Loucy (cell line): ENCODE measurements at regions not wholly inside any gene's neighbourhood (a gene's known extent, or its start where the extent isn't known, plus 50 kb on each side); places are given as distances from the start of the nearest gene placed in this dataset.

Experiments used
- H2AFZ ChIP-seq: fragments of 200-600 bp; sonication (generic); 2 replicates; pipeline ENCODE4 v1.6.0; 2016; ENCODE audit warnings: antibody characterized with exemption, mild to moderate bottlenecking, low read length, moderate library complexity
- H3F3A ChIP-seq: fragments of 200-600 bp; 2 replicates; pipeline ENCODE4 v1.6.0; 2016; ENCODE audit warnings: antibody characterized with exemption, low read depth, mild to moderate bottlenecking
- H3K27me3 ChIP-seq: fragments of 200-600 bp; sonication (generic); 2 replicates; pipeline ENCODE4 v1.6.1; 2014; ENCODE audit warnings: low read length, mild to moderate bottlenecking; ENCODE audit not compliant: insufficient read depth, poor library complexity, severe bottlenecking
- H3K36me3 ChIP-seq: fragments of 200-600 bp; sonication (generic); 2 replicates; pipeline ENCODE4 v1.6.1; 2016; ENCODE audit warnings: low read length; ENCODE audit not compliant: insufficient read depth
- H3K4me1 ChIP-seq: fragments of 200-600 bp; sonication (generic); 2 replicates; pipeline ENCODE4 v1.5.1; 2014; ENCODE audit warnings: low read length, mild to moderate bottlenecking; ENCODE audit not compliant: insufficient read depth, poor library complexity, severe bottlenecking
- H3K4me2 ChIP-seq: fragments of 200-600 bp; sonication (generic); 2 replicates; pipeline ENCODE4 v1.6.0; 2014; ENCODE audit warnings: antibody characterized with exemption, low read length, low read depth, mild to moderate bottlenecking; ENCODE audit not compliant: poor library complexity, severe bottlenecking
- H3K4me3 ChIP-seq: fragments of 200-600 bp; sonication (generic); 2 replicates; pipeline ENCODE4 v1.5.1; 2014; ENCODE audit warnings: low read length, mild to moderate bottlenecking, mixed read lengths; ENCODE audit not compliant: poor library complexity, severe bottlenecking
- H3K79me2 ChIP-seq: fragments of 200-600 bp; sonication (generic); 2 replicates; pipeline ENCODE4 v1.6.1; 2014; ENCODE audit warnings: low read length; ENCODE audit not compliant: insufficient read depth
- H3K9ac ChIP-seq: fragments of 200-600 bp; sonication (generic); 2 replicates; pipeline ENCODE4 v1.6.0; 2014; ENCODE audit warnings: mild to moderate bottlenecking, low read depth, low read length, moderate library complexity; ENCODE audit not compliant: poor library complexity, severe bottlenecking
- H3K9me2 ChIP-seq: fragments of 200-600 bp; sonication (generic); replicated peaks from 2 replicates; pipeline ENCODE4 v1.6.1; 2016; ENCODE audit warnings: low read depth, low read length, mixed read lengths
- H3K9me3 ChIP-seq: fragments of 200-600 bp; sonication (generic); 2 replicates; pipeline ENCODE4 v1.6.1; 2014; ENCODE audit warnings: mild to moderate bottlenecking, antibody characterized with exemption, low read length, low read depth; ENCODE audit not compliant: insufficient read depth
- H4K20me1 ChIP-seq: fragments of 200-600 bp; sonication (generic); 2 replicates; pipeline ENCODE4 v1.6.0; 2014; ENCODE audit warnings: antibody characterized with exemption, low read length, mild to moderate bottlenecking; ENCODE audit not compliant: insufficient read depth, poor library complexity, severe bottlenecking
- EZH2phosphoT487 ChIP-seq: fragments of 200-600 bp; IDR thresholded peaks from 2 replicates; pipeline ENCODE4 v1.6.1; 2018; ENCODE audit warnings: antibody characterized with exemption, mild to moderate bottlenecking, moderate library complexity, borderline replicate concordance
- TF ChIP-seq, protein P1 (sequence below): fragments of 200-600 bp; sonication (generic); conservative IDR thresholded peaks from 2 replicates; pipeline ENCODE4 v1.5.1; 2014; ENCODE audit warnings: mild to moderate bottlenecking, antibody characterized with exemption, low read length

DNA sequence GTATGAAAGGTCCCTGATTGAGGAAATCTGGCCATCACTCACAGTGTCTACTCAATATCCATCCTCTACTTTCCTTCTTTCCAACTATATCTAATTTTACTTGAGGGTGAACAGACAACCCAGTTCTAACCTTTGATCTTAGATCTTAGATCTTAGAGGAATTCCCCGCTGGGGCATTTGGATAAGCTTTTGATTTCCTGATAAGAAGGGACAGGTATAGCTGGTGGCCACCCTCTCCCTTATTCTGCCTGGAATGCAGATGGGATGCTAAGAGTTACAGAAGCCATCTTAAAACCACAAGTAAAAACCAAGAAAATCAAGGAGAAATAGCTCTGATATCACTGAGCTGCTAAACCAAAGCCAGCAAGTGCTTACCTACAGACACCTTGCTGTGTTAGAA is 77.2 kb upstream of the ACSL3 start:
- no peak overlapping the region for H3K4me3 ChIP-seq
- no peaks in the 10 kb centered on the region for H3K36me3 ChIP-seq
- H3K4me1 ChIP-seq: no peaks in the 10 kb centered on the region
- H3K27me3 ChIP-seq: no peaks in the 10 kb centered on the region
- H3F3A ChIP-seq: no peaks in the 10 kb centered on the region
- TF ChIP-seq, protein P1, sequence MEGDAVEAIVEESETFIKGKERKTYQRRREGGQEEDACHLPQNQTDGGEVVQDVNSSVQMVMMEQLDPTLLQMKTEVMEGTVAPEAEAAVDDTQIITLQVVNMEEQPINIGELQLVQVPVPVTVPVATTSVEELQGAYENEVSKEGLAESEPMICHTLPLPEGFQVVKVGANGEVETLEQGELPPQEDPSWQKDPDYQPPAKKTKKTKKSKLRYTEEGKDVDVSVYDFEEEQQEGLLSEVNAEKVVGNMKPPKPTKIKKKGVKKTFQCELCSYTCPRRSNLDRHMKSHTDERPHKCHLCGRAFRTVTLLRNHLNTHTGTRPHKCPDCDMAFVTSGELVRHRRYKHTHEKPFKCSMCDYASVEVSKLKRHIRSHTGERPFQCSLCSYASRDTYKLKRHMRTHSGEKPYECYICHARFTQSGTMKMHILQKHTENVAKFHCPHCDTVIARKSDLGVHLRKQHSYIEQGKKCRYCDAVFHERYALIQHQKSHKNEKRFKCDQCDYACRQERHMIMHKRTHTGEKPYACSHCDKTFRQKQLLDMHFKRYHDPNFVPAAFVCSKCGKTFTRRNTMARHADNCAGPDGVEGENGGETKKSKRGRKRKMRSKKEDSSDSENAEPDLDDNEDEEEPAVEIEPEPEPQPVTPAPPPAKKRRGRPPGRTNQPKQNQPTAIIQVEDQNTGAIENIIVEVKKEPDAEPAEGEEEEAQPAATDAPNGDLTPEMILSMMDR: no peak
- no peak for TF ChIP-seq EZH2phosphoT487
- no peaks in the 10 kb centered on the region for H3K9me3 ChIP-seq
- no peaks in the 10 kb centered on the region for H4K20me1 ChIP-seq
- no peak overlapping the region for H3K4me2 ChIP-seq
- no peak overlapping the region for H3K9ac ChIP-seq
- H2AFZ ChIP-seq: no peak overlapping the region
- no peaks in the 10 kb centered on the region for H3K9me2 ChIP-seq
- H3K79me2 ChIP-seq: no peaks in the 10 kb centered on the region

DNA sequence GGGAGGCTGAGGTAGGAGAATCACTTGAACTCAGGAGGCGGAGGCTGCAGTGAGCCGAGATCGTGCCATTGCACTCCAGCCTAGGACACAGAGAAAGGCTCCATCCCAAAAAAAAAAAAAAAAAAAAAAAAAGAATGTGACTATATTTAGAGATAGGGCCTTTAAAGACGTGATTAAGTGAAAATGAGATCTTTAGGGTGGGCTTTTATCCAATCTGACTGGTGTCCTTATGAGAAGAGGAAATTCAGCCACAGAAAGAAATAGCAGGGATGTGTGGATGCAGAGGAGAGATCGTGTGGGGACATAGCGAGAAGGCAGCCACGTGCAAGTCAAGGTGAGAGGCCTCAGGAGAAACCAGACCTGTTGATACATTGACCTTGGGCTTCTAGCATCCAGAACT is 69.9 kb upstream of the ACSL3 start:
- no peak overlapping the region for H3K9ac ChIP-seq
- no peaks in the 10 kb centered on the region for H3K27me3 ChIP-seq
- H3K4me1 ChIP-seq: peaks cover 5% of the 10 kb centered on the region
- no peak overlapping the region for H3K4me3 ChIP-seq
- H3K79me2 ChIP-seq: no peaks in the 10 kb centered on the region
- no peaks in the 10 kb centered on the region for H3K9me2 ChIP-seq
- H3F3A ChIP-seq: no peaks in the 10 kb centered on the region
- TF ChIP-seq, protein P1: no peak
- TF ChIP-seq EZH2phosphoT487: no peak
- H2AFZ ChIP-seq: no peak overlapping the region
- no peaks in the 10 kb centered on the region for H3K36me3 ChIP-seq
- H4K20me1 ChIP-seq: no peaks in the 10 kb centered on the region
- no peaks in the 10 kb centered on the region for H3K9me3 ChIP-seq
- H3K4me2 ChIP-seq: no peak overlapping the region

DNA sequence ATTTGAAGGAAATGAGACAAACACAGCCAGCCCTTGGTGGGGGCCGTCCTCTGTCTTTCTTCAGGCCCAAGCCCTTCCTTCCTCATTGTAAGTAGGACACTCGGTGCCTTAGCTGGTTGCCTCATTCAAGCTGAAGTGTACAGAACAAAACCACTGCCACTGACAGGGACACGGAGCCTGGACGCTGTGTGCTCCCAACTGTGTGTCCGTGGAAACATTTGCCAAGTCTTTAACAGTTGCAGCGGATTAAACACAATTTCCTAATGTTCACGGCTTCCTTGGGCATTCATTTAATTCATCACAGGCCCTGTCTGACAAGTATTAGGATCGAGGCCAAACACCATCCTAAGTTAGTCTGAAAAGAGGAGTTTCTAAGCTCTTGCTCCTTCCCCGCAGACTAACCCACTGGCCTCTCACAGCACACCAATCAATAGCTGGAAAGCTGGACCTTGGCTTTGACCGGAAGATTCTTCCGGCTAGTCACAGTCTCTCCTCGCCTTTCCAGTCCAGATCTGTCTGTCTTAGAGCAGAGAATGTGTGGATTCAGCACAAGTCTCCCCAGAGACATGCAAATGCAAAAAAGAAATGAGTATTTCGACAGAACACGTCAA is 68.7 kb upstream of the ACSL3 start:
- no peak overlapping the region for H2AFZ ChIP-seq
- no peak overlapping the region for H3K4me2 ChIP-seq
- no peak for TF ChIP-seq EZH2phosphoT487
- TF ChIP-seq, protein P1: no peak
- no peaks in the 10 kb centered on the region for H4K20me1 ChIP-seq
- no peaks in the 10 kb centered on the region for H3K9me3 ChIP-seq
- peaks cover 5% of the 10 kb centered on the region for H3K4me1 ChIP-seq
- H3K36me3 ChIP-seq: no peaks in the 10 kb centered on the region
- no peaks in the 10 kb centered on the region for H3K27me3 ChIP-seq
- H3F3A ChIP-seq: no peaks in the 10 kb centered on the region
- H3K9ac ChIP-seq: no peak overlapping the region
- H3K9me2 ChIP-seq: no peaks in the 10 kb centered on the region
- H3K79me2 ChIP-seq: no peaks in the 10 kb centered on the region
- no peak overlapping the region for H3K4me3 ChIP-seq
